Stimulated activated CD4-positive, alpha-beta T cell treated with anti-CD3 and anti-CD28 coated beads, Interleukin-12 subunit alpha, Interleukin-12 subunit beta, amount 100 ng/mL, for 4 hours (primary cell): ENCODE measurements at regions not wholly inside any gene's neighbourhood (a gene's known extent, or its start where the extent isn't known, plus 50 kb on each side); places are given as distances from the start of the nearest gene placed in this dataset.

Experiments used
- DNase-seq: peaks from one replicate; pipeline ENCODE4 v3.0.0-alpha.2; 2020

GRCh38 chr5:174191850-174192655, 146.5 kb downstream of the NSG2 start:
- DNase-seq = no peak

DNA sequence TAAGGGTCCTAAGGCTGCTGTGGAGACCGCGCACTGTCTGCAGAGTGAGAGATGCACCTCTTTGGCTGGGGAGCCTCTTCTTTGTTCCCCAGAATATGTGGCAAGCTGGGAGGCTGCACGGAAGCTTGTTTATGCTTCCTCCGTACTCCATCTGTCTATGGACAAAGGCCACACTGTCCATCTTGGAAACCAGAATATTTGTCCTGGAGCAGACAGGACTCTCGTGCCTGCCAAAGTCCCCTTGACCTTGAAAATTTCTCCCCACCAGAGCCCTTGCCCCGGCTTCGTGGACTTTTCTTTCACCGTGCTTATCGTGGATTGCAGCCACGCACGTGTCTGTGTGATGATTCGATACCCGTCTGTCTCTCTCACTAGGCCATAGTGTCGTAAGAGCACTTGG, 147.4 kb downstream of the NSG2 start:
- no peak for DNase-seq

DNA sequence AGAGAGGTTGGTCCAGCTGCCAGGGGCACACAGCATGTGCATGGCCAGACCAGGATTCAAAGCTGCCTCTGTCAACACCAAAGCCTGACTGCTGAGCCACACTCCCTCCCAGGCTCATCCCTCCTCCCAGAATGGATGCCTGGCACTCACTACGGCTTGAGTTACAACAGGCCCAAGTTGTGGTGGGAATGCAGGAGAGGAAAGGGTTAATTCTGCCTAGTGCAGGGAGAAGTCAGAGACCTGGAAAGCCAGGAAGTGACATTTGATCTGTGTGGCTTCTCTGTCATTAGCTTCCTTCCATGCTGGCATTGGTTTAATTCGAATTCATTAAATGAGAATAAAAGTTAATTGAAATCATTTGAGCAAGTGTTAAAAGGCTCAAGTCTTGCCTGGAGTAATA, 150.0 kb downstream of the NSG2 start:
- DNase-seq = no peak

GRCh38 chr5:174197929-174198328, 152.4 kb downstream of the NSG2 start:
- DNase-seq = no peak

GRCh38 chr5:174198541-174198940, 153.0 kb downstream of the NSG2 start:
- no peak for DNase-seq

DNA sequence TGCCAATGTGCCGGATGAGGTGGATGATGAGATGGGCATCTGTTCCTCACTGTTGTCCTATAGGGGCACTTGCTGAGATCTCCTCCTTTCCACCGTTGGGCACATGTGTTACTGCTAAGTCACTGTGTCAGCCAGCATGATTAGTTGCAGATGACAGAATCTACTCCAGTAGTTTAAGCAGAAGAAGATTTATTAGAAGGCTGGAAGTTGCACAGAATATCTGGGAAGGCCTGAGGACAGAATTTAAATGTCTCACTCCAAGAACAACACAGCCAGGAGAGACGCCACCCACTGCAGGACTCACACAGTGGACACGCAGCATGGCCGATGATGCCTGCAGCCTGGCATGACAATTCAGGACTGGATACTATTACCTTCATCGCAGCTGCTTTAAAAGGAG, 157.5 kb downstream of the NSG2 start:
- no peak for DNase-seq

DNA sequence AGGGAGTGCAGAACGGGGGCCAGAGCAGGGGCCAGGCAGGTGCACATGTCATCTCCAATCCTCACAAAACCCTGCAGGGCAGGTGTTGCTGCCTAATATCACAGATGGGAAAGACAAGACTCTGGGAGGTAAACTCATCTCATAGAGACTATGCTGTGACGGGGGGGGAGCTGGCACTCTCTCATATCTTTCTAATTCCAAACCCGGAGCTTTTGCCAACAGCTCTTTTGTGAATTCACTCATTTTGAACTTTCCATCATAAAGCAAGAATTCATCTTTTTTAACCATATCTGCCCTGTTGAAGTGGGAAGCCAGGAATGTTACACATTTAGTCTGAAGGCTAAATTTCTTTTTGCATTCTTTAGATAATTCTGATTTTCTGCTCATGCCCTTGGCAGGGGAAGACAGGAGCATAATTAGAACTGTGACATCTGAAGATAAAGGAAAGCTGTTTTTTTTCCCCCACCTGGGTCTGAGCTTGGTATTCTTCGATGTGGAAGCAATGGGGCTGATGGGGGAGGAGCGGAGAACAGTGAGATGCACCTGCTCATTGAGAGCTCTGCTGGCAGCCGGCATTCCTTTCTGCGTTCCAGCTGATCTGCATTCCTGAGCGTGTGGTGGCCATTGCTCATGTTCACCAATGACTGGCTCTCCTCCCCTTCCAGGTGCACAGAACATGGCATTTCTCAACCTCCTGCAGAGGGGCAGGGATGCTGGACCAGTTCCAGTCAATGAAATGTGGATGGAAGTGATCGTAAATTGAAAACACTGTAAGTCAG, 159.2 kb downstream of the NSG2 start:
- no peak for DNase-seq

- no peak for DNase-seq
These were observed 160.4 kb downstream of the NSG2 start for GRCh38 chr5:174205939-174206338.

DNA sequence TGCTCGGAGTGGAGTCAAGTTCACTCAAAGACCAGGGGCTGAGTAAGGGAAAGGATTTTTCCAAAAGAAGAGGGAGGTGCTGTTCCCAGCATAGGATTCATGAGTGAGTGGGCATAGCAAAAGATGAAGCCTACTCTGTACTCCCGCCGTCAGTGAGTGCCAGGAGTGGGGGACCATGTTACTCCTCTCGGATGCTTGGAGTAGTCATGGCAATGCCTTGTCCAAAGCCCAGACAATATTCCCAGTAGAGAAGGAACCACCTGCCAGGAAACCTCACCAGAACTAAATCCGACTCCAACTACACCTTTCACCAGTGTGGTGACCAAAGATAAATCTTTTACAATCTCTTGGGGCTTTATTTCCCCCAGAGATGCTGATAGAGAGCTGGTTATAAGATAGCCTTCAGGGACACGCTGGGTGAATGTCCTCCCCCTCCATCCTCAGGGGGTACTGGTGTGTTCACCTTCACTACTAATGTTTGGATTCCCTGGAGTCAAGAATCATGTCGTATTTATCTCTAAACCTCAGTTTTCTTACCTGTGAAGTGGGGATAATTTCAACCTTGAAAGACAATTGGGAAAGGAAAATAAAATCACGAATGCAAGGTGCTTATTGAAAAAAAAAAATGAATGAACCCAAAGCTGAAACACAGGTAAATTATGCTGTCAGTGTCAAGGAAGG, 165.2 kb downstream of the NSG2 start:
- DNase-seq = no peak

GRCh38 chr5:174211277-174211626, 165.7 kb downstream of the NSG2 start:
- DNase-seq = no peak

- no peak for DNase-seq
These were observed 172.0 kb downstream of the NSG2 start for GRCh38 chr5:174217527-174217926.

GRCh38 chr5:174218162-174218561, 172.7 kb downstream of the NSG2 start:
- no peak for DNase-seq

- DNase-seq = no peak
These were observed 174.9 kb downstream of the NSG2 start for GRCh38 chr5:174220417-174220816.

- no peak for DNase-seq
These were observed 175.9 kb downstream of the NSG2 start for GRCh38 chr5:174221436-174221835.

GRCh38 chr5:174221946-174222345, 176.4 kb downstream of the NSG2 start:
- DNase-seq = no peak

DNA sequence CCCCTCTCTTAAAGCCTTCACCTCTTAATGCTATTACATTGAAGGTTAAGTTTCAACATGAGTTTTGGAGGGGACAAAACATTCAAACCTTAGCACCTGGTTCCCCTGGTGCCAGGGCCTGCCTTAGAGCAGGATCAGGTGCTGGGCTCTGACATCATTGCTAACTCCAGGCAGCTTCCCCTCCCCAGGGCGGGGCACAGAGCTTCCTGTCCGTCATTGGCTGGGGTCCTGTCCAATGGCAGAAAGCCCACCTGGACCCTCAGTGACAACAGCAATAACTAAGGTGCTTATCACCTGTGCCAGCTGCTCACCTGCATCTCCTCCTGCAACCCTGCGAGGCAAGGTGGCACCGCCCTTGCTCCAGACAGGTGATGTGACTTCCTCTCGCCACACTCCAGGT, 177.4 kb downstream of the NSG2 start:
- DNase-seq = no peak

- no peak for DNase-seq
These were observed 177.8 kb downstream of the NSG2 start for GRCh38 chr5:174223355-174223754.

- no peak for DNase-seq
These were observed 183.6 kb downstream of the NSG2 start for GRCh38 chr5:174229068-174229467.

DNA sequence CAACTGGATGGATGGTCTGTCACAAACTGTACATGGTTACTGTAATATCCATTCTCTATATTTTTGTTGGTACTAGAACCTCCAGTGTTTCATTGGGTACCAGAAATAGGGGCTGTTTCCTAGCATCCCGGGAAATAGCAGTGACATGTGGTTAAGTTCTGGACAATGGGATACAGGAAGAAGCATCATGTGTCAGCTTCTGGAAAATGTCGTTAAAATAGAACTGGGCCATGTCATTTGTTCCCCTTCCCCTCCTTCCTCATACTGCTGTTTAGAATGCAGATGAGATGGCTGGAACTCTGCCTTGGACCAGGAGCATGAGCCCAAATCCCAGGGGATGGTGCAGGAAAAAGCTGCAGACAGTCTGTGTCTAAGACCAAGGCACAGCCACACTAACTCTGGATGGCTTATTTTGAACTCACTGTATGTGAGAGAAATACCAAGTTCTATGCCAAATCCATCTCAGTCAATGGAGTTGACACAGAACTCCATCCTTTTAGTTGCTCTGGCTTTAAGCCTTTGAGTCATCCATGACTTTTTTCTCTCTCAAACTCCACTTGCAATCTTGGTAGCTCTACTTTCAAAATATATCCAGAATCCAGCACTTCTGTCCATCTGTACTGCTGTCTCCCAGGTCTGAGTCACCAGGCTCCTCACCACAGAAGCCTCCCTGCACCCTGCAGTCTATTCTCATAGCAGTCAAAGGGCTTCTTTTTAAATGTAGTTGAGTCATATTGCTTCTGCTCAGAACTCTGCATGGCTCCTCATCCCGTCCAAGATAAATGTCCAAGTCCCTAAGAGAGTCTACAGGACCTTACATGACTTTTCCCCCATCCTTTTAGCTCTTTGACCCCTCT, 184.2 kb downstream of the NSG2 start:
- DNase-seq = no peak

DNA sequence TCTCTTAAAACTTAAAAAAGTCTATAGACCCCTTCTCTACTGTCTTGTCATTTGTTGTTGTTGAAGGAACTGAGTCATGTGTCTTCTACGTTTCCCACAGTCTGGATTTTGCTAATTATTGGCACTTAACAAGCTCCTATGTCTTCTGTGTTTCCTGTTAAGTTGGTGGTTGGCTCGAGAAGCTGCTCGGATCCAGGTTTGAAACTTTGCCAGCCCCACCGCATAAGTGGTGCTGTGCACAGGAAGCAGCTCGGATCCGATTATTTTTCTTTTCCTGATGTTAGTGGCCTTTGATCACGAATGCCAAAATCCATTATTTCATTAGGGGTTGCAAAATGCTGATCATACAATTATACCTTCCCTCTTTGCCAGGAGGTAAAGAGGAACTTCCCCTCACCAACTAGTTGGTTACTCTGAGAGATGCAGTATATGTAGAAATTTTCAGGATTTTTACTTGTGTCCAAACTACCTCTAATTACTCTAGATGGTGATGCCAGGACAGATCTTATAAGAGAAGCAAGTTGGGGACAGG, 186.5 kb downstream of the NSG2 start:
- DNase-seq = no peak

DNA sequence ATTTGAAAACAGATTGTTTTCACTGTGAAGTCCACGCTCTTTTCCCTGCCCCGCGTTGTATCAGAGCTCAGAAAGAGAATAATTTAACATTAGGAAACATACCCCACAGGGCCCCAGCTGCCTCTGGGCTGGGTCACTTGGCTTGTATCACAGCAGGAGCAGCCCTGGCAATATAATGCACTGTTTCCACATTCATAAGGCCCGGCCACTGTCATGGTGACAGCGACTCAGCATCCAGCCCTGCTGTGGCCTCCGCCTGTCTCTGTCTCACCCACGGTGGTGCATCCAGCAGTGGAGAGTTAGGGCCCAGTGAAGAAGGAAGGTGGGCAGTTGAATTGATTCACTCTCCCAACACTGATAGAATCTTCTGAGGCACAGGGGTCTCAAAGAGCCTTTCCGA, 188.9 kb downstream of the NSG2 start:
- DNase-seq = no peak

- DNase-seq = no peak
These were observed 189.9 kb downstream of the NSG2 start for GRCh38 chr5:174235221-174236011.
